Stimulated activated naive CD4-positive, alpha-beta T cell treated with Interleukin-2 at 50 U/mL for 16 hours (primary cell): ENCODE measurements at regions not wholly inside any gene's neighbourhood (a gene's known extent, or its start where the extent isn't known, plus 50 kb on each side); places are given as distances from the start of the nearest gene placed in this dataset.
"Not testable (repeated sequence)": the region's sequence is repeated elsewhere in the genome, so short reads cannot be mapped to it uniquely, and the experiment has no call there.

ENCODE experiments used
- DNase-seq: peaks from one replicate; lab custom pipeline; 2025; lab: John Stamatoyannopoulos, UW

- no peak for DNase-seq
These were observed 894.6 kb downstream of the PLOD2 start for GRCh38 chr3:145266368-145266767.

DNA sequence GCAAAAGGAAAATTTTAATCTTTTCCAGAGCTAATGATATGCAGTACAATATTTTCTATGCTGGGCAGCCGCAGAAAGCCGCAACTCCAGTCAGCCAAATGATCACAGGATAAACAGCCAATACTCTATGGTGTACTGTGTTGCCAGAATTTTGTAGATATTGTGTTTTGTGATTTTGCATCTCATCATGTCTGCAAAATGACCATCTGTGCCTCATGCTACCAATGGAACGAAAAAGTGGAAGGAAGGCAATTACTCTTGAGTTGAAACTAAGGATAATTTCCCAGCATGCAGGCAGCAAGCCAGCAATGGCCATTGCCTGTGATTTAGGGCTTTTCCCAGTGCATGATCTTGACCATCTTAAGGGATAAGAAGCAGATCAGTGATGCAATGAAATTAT is 891.9 kb downstream of the PLOD2 start:
- DNase-seq, result no peak

DNA sequence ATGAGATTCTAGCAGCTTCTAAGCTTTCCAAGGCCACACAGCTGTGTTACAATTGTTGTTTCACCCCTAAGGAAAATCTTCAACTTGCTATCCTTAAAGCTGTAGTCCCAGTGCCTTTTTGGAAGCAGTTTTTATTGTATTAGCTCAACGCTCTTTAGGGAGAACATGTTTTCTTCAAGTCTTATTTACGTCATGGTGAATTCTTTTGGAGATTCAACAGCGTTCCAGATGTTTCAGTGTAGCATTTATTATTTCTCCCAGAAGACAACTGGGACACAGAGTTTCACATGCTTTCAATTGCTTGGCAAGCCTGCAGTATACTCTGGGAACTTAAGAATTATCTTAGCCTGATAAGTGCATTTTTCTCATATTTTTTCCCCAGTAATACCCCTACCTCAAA is 888.3 kb downstream of the PLOD2 start:
- DNase-seq, result no peak

- no peak for DNase-seq
These were observed 878.5 kb downstream of the PLOD2 start for GRCh38 chr3:145282505-145282904.

DNA sequence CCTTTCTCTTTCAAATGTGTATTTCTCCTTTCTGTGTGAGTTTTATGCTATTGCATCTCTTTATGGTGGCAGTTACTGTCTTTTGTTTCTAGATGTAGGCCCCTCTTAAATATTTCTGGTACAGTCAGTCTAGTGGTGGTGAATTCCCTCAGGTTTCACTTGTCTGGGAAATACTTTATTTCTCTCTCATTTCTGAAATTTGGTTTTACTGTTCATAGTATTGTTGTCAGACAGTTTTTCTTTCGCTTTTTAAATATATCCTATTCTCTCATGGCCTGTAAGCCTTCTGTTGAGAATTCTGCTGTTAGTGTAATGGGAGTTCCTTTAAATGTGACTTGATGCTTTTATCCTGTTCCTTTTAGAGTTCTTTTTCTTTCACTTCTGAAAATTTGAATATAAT is 874.0 kb downstream of the PLOD2 start:
- DNase-seq, result no peak

DNA sequence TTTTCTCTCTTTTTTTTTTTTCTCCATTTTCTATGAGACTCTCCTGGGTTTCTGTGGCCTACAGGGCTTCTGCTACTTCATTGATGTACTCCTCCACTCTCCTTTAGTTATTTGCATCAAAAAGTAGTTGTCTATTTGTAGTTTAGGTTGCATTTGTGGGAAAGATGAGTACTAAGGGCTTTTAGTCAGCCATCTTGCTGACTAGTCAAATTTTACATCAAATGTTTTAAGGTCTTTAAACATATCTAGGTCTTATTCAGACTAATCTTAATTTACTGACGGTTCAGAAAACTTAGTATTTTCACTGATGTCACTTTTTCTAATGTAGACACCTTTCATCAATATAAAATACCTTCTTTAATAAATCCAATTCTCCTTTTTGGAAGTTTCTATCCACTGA is 871.0 kb downstream of the PLOD2 start:
- DNase-seq, result no peak

DNA sequence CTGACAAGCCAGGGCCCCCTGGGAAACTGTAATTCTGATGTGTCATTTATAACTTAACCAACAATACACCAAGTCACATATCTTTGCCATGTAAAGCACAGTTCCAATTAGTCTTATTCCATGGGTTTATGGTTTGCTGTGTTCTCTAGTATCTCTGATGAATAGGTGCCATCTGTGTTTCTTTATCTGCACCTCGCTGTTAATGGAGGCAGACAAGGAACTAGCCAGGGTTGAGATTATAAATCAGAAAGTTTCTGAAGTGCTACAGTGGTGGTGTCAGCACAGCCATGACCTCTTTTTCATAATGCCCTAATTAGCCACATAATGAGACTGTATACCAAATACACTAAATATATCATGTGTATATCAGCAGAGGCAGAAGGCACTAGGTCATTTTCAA is 866.4 kb downstream of the PLOD2 start:
- no peak for DNase-seq

DNA sequence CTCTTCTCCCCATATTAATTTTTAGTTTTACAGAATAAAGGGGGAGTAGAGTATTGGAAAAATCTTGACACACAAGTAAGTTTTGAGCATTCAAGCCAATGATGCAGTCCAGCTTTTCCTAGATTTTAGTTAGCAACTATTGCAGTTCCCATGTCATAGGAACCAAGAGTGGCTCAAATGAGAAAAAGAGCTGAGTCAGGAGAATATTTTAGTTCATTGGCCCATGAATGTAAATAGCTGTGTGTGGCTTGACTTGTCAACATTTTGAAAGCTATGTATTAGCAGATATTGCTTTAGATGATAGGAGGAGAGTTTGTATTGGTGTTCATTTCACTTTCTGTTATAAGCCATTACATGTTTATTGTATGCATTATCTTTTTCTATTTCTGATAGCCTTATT is 853.7 kb downstream of the PLOD2 start:
- no peak for DNase-seq

GRCh38 chr3:145313751-145314150 is 847.2 kb downstream of the PLOD2 start:
- no peak for DNase-seq

GRCh38 chr3:145316253-145316652 is 844.7 kb downstream of the PLOD2 start:
- not testable (repeated sequence) for DNase-seq

GRCh38 chr3:145326666-145327065 is 834.3 kb downstream of the PLOD2 start:
- DNase-seq, result no peak

- not testable (repeated sequence) for DNase-seq
These were observed 827.6 kb downstream of the PLOD2 start for GRCh38 chr3:145333427-145333826.

- DNase-seq, result no peak
These were observed 827.1 kb downstream of the PLOD2 start for GRCh38 chr3:145333931-145334330.

DNA sequence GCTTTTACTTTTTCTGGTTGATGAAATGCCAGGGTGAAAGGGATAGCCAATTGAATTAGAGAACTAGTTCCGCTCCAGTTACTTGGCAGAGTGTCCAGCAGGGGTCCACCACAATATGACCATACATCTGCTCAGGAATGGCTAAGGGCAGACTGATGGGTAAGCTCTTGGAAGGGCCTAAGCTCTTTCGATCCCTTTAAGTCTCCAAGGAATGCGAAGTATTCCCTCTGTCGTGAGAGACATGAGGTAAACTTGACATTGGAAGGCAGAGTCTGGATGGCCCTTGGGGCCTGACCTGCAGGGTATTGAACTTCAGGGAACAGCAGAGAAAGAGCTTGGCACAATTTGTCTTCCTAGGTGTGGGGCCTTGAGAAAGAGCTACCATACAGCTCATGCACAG is 805.8 kb downstream of the PLOD2 start:
- DNase-seq, result no peak

- DNase-seq, result no peak
These were observed 803.5 kb downstream of the PLOD2 start for GRCh38 chr3:145357453-145357852.

DNA sequence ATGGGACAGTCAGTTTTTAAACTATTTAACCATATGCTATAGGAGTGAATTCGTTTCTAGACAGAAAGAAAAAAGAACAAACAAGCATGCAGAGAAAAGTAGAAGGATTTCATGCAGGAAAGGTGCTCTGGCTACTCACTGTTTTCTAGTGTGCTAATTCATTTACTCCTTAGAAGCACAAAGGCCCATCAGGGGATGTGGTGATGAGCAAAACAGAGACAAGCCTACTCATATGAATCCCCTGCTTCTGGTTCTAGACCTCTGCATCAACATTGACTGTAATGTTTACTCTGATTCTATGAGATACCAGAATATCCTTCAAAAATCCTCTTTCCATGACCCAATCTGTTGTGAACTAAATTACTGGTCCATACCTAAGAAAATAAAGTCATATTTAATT is 801.9 kb downstream of the PLOD2 start:
- no peak for DNase-seq

GRCh38 chr3:145368748-145369147 is 792.2 kb downstream of the PLOD2 start:
- DNase-seq, result no peak

DNA sequence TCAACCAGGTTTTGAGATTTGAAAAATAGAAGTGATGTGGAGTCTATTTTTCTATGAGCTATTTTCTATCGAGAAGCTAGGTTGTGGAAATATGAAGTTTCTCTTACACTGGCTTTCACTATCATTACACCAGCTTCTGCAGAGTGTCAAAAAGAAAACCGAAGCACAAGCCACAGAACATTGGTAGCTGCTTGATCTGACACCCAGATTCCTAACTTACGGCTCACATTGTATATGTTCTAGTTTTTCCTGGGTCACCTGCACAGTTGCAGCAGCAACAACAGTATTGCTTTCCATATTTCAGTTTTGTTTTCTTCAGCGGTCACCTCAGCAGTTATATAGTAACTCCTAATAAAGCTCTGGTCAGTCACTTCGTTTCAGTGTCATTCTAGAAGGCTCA is 790.1 kb downstream of the PLOD2 start:
- DNase-seq, result no peak

- no peak for DNase-seq
These were observed 783.7 kb downstream of the PLOD2 start for GRCh38 chr3:145377301-145377700.

DNA sequence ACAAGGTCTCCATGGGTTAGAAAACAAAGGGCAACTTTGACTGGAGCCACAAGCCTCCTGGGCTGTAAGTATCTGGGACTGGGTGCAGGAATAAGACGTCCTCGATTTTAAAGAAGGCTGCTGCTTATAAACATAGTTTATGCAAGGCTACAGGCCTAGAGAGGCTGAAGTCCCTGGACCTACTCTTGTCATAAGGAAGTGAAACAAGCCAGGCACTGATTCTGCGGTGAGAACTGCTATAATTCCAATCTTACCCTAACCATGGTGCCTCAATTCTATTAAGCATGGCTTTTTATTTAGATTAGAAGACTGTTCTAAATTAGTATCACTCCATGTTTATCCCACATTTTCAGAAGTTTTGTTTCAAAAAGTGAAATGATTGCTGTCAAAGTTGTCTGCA is 777.6 kb downstream of the PLOD2 start:
- DNase-seq, result no peak

DNA sequence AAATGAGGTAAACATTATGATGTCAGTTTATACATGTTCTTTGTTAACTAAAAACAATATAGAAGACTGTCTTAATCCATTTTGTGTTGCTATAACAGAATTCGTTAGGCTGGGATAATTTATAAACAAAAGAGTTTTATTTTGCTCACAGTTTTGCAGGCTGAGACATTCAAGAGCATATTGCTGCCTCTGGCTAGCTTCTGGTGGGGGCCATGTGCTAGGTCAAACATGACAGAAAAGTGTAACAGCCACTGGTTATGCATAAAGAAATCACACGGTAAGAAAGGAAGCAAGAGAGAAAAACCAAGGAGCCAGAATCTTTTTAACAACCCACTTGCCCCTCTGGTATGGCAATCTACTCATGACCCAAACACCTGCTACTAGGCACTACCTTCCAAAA is 776.7 kb downstream of the PLOD2 start:
- DNase-seq, result no peak

DNA sequence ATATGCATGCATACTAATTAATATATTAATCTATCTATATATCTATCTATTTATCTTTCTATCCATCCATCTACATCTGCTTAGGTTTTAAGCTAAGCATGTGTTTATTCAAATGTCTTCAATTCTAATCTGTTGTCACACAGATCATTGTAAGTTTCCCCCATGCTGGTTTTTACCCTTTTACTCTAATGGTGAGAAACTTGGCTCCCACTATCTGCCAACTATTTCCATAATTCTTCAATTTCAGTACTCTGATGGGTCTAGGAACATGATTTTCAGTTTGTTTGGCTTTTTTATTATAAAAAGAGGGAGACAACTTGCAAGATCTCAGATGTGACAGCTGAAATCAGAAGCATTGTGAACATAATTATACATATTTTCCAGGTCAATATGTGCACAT is 773.8 kb downstream of the PLOD2 start:
- no peak for DNase-seq

- DNase-seq, result no peak
These were observed 765.6 kb downstream of the PLOD2 start for GRCh38 chr3:145395421-145395820.

DNA sequence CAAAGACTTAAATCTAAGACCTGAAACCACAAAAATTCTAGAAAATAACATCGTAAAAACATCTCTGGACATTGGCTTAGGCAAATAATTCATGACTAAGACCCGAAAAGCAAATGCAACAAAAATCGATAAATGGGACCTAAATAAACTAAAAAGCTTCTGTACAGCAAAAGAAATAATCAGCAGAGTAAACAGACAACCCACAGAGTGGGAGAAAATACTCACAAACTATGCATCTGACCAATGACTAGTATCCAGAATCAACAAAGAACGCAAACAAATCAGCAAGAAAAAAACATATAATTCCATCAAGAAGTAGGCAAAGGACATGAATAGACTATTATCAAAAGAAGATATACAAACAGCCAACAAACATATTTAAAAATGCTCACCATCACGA is 749.4 kb downstream of the PLOD2 start:
- no peak for DNase-seq

DNA sequence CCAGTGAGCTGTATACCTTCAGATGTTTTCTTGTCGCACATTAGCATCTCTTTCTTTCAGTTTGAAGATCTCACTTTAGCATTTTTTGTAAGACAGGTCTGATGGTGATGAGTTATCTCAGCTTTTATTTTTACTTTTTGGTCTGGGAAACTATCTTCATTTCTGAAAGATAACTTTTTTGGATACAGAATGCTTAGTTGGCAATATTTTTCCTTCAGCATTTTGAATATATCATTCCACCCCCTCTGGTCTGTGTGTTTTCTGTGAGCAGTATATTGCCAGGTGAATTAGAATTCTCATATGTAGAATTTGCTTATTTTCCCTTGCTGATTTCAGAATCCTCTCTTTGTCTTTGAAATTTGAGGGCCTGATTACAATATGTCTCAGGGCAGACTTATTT is 743.3 kb downstream of the PLOD2 start:
- no peak for DNase-seq
